GM12878 (cell line): ENCODE measurements at regions not wholly inside any gene's neighbourhood (a gene's known extent, or its start where the extent isn't known, plus 50 kb on each side); places are given as distances from the start of the nearest gene placed in this dataset.

Experiments used
- ATAC-seq: fragments of 200-7000 bp; cut with Tn5 transposase; 3 replicates; pipeline ENCODE4 v1.9.1; 2020; ENCODE audit warnings: mild to moderate bottlenecking, moderate library complexity
- BruUV-seq: library from RNA; stranded (reverse); fragments of 400-500 nt; replicated peaks from 2 replicates; lab custom pipeline; 2021; lab: Mats Ljungman, UMichigan
- CTCF ChIA-PET: fragments of 300-600 bp; sonication (Branson Sonifier 250); formaldehyde crosslinking; extraction: SDS; loops from one replicate; lab custom pipeline; 2021; ENCODE audit warnings: inconsistent platforms; lab: Yijun Ruan, JAX
- POLR2A ChIA-PET: fragments of 350-600 bp; formaldehyde crosslinking; extraction: SDS; loops from one replicate; lab custom pipeline; 2021; ENCODE audit warnings: inconsistent platforms; lab: Charles Lee
- RAD21 ChIA-PET: fragments of 300-600 bp; sonication (Branson Sonifier 250); formaldehyde crosslinking; loops from one replicate; lab custom pipeline; 2023; ENCODE audit warnings: antibody characterized with exemption; ENCODE audit not compliant: unreplicated experiment; lab: Charles Lee
- SMC1A ChIA-PET: fragments of 300-600 bp; sonication (Branson Sonifier 250); formaldehyde crosslinking; loops from one replicate; lab custom pipeline; 2023; ENCODE audit not compliant: unreplicated experiment, uncharacterized antibody; lab: Charles Lee
- DNase-seq: peaks from one replicate; pipeline ENCODE4 v3.0.0-alpha.2; 2011; ENCODE audit warnings: low read depth, low spot score
- FAIRE-seq: peaks from 3 replicates; lab custom pipeline; 2011; peaks lifted over from hg19 to GRCh38; lab: Jason Lieb, UNC
- H2AFZ ChIP-seq: 2 replicates; pipeline ENCODE4 v1.6.0; 2011; ENCODE audit warnings: low read depth, low read length, control low read depth; ENCODE audit not compliant: control insufficient read depth
- H3K27ac ChIP-seq: 2 replicates; pipeline ENCODE4 v1.5.1; 2011; ENCODE audit warnings: control low read depth; ENCODE audit not compliant: control insufficient read depth, insufficient read depth
- H3K27me3 ChIP-seq, 2 experiments: replicated peaks in 1 of 2; 2 replicates each; pipeline versions ENCODE4 v1.6.0 to v1.6.1; 2011; ENCODE audit warnings: low read length in 1 of 2; ENCODE audit not compliant: control insufficient read depth in 2 of 2, insufficient read depth in 2 of 2
- H3K36me3 ChIP-seq, 2 experiments: 2 replicates each; pipeline ENCODE4 v1.5.1; 2011; ENCODE audit warnings: low read length in 1 of 2; ENCODE audit not compliant: control insufficient read depth in 2 of 2, insufficient read depth in 2 of 2
- H3K4me1 ChIP-seq: 2 replicates; pipeline ENCODE4 v1.6.1; 2011; ENCODE audit warnings: mild to moderate bottlenecking, low read length, moderate library complexity, mixed read lengths; ENCODE audit not compliant: control insufficient read depth, insufficient read depth
- H3K4me2 ChIP-seq: 2 replicates; pipeline ENCODE4 v1.6.0; 2011; ENCODE audit warnings: control low read depth; ENCODE audit not compliant: control insufficient read depth, insufficient read depth
- H3K4me3 ChIP-seq: fragments of 200-600 bp; sonication (generic); 2 replicates; pipeline ENCODE4 v1.5.1; 2016
- H3K79me2 ChIP-seq: 2 replicates; pipeline ENCODE4 v1.6.0; 2011; ENCODE audit warnings: low read length; ENCODE audit not compliant: control insufficient read depth, insufficient read depth
- H3K9ac ChIP-seq: 2 replicates; pipeline ENCODE4 v1.8.0; 2011; ENCODE audit warnings: low read length, control low read depth, mixed read lengths; ENCODE audit not compliant: control insufficient read depth, insufficient read depth
- H3K9me3 ChIP-seq: replicated peaks from 3 replicates; pipeline ENCODE4 v1.5.1; 2011; ENCODE audit warnings: mild to moderate bottlenecking, low read length; ENCODE audit not compliant: control insufficient read depth, insufficient read depth
- H4K20me1 ChIP-seq: 2 replicates; pipeline ENCODE4 v1.6.0; 2011; ENCODE audit not compliant: control insufficient read depth, insufficient read depth
- BCL11A ChIP-seq: IDR thresholded peaks from 2 replicates; pipeline ENCODE4 v1.6.1; 2011; ENCODE audit warnings: low read depth, low read length
- BMI1 ChIP-seq: fragments of 450-650 bp; IDR thresholded peaks from 2 replicates; pipeline ENCODE4 v1.6.1; 2016; ENCODE audit warnings: mild to moderate bottlenecking, moderate library complexity, borderline replicate concordance
- CBFB ChIP-seq: IDR thresholded peaks from 2 replicates; pipeline ENCODE4 v1.6.1; 2016; ENCODE audit warnings: antibody characterized with exemption, low read depth
- E2F8 ChIP-seq: fragments of 450-650 bp; IDR thresholded peaks from 2 replicates; pipeline ENCODE4 v1.6.1; 2018; ENCODE audit warnings: mild to moderate bottlenecking, low read depth, moderate library complexity; ENCODE audit not compliant: partially characterized antibody
- FOS ChIP-seq: IDR thresholded peaks from 3 replicates; pipeline ENCODE4 v1.6.1; 2011; ENCODE audit warnings: borderline replicate concordance; ENCODE audit not compliant: insufficient read length; ENCODE audit errors: extremely low read depth
- IRF3 ChIP-seq: fragments of 450-650 bp; IDR thresholded peaks from 2 replicates; pipeline ENCODE4 v1.6.1; 2014; ENCODE audit warnings: mild to moderate bottlenecking
- JUNB ChIP-seq: IDR thresholded peaks from 2 replicates; pipeline ENCODE4 v1.6.1; 2016; ENCODE audit warnings: antibody characterized with exemption, mild to moderate bottlenecking
- MXI1 ChIP-seq: fragments of 150-350 bp; IDR thresholded peaks from 2 replicates; pipeline ENCODE4 v1.6.1; 2011; ENCODE audit warnings: low read depth, mild to moderate bottlenecking, inconsistent platforms, low read length, improper control_type of control experiment
- NFIC ChIP-seq: IDR thresholded peaks from 2 replicates; pipeline ENCODE4 v1.6.1; 2012; ENCODE audit warnings: low read depth, mild to moderate bottlenecking, inconsistent platforms, low read length, moderate library complexity
- NFXL1 ChIP-seq: fragments of 450-650 bp; IDR thresholded peaks from 2 replicates; pipeline ENCODE4 v1.6.1; 2017; ENCODE audit warnings: antibody characterized with exemption, mild to moderate bottlenecking, borderline replicate concordance
- SIN3A ChIP-seq: IDR thresholded peaks from 2 replicates; pipeline ENCODE4 v1.6.1; 2012; ENCODE audit warnings: low read depth, low read length, improper control_type of control experiment
- SMARCA5 ChIP-seq: fragments of 450-650 bp; IDR thresholded peaks from 2 replicates; pipeline ENCODE4 v1.6.1; 2017; ENCODE audit warnings: mild to moderate bottlenecking
- ZNF592 ChIP-seq: fragments of 450-650 bp; IDR thresholded peaks from 2 replicates; pipeline ENCODE4 v1.6.1; 2017; ENCODE audit warnings: mild to moderate bottlenecking, moderate library complexity
- WGBS: methylation state at CpG from one replicate; pipeline ENCODE4 v1.1.6; 2016; ENCODE audit warnings: low lambda C conversion rate; ENCODE audit not compliant: insufficient replicate concordance, insufficient coverage; ENCODE audit errors: missing lambda C conversion rate; 5-methylcytosine and 5-hydroxymethylcytosine counted together
- in situ Hi-C: fragments of 300-500 bp; cut with MboI; formaldehyde crosslinking; loops from 9 replicates; pipeline ENCODE4 v1.14.3; 2018; ENCODE audit warnings: mixed read lengths
- intact Hi-C: fragments of 100-400 bp; cut with micrococcal nuclease; formaldehyde crosslinking; loops from one replicate; pipeline ENCODE4 v1.14.2; 2022; ENCODE audit not compliant: unreplicated experiment

GRCh38 chr5:58107704-58108103, 352.2 kb downstream of the PLK2 start:
- SMC1A ChIA-PET, result no interaction called here
- intact Hi-C loops, result no loop called here

More at GRCh38 chr5:58107704-58108103, 352.2 kb downstream of the PLK2 start:
- no peak for TF ChIP-seq MXI1
- TF ChIP-seq FOS, result no peak
- TF ChIP-seq BCL11A, result no peak
- no peak for TF ChIP-seq E2F8
- no peak for TF ChIP-seq SMARCA5
- TF ChIP-seq NFXL1, result no peak
- TF ChIP-seq SIN3A, result no peak
- TF ChIP-seq IRF3, result no peak
- no peak for TF ChIP-seq JUNB
- no peak for TF ChIP-seq NFIC
- TF ChIP-seq ZNF592, result no peak
- TF ChIP-seq BMI1, result no peak
- no peak for TF ChIP-seq CBFB
- BruUV-seq, result no TSS peak
- Histone ChIP-seq H3K4me2 (no peak overlapping the region), H3K4me3 (no peak overlapping the region), H2AFZ (no peak overlapping the region), H3K27ac (no peak overlapping the region), H3K36me3 (no peaks in the 10 kb centered on the region), H3K27me3 (no peaks in the 10 kb centered on the region; a peak in 1 of 4 replicates), H3K9me3 (no peaks in the 10 kb centered on the region), H4K20me1 (no peaks in the 10 kb centered on the region), H3K4me1 (no peaks in the 10 kb centered on the region), H3K9ac (no peak overlapping the region), H3K79me2 (no peaks in the 10 kb centered on the region)
- no peak for ATAC-seq
- ChIA-PET CTCF (interaction anchor here (0.7 to 0.9 kb wide), 2 partner anchors 8 to 314 kb away, joined by 3 read pairs; no protein-coding TSS in a partner anchor), RAD21 (no interaction called here), POLR2A (no interaction called here)
- WGBS, result 39% methylated on average over 2 of the region's 2 CpGs
- no peak for DNase-seq
- in situ Hi-C loops, result no loop called here
- FAIRE-seq, result no peak
